GM19035 (cell line): ENCODE measurements at regions not wholly inside any gene's neighbourhood (a gene's known extent, or its start where the extent isn't known, plus 50 kb on each side); places are given as distances from the start of the nearest gene placed in this dataset.
"Not testable (repeated sequence)": the region's sequence is repeated elsewhere in the genome, so short reads cannot be mapped to it uniquely, and the experiment has no call there.

Experiments
- ATAC-seq: cut with Tn5 transposase; IDR thresholded peaks from one replicate; pipeline ENCODE4 v1.9.1; 2021; ENCODE audit not compliant: unreplicated experiment

DNA sequence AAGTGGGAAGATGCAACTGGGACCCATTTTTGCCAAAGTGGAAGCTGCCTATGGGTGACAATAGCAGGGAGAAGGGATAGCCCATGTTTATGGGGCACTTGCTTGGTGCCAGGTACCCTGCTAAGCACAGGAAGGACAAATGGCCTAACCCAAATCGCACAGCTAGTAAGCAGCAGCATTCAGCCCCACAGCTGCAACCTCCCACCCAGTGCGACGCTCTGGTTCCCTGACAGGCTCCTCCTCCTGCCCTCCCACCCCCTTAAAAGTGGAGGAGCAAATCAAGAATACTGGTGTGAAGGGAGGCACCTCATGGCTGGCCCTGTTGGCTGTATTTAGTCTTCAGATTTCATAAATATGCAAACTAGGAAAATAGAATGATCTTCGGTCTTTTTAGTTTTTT is 76.2 kb downstream of the RIN2 start:
- ATAC-seq = no peak

DNA sequence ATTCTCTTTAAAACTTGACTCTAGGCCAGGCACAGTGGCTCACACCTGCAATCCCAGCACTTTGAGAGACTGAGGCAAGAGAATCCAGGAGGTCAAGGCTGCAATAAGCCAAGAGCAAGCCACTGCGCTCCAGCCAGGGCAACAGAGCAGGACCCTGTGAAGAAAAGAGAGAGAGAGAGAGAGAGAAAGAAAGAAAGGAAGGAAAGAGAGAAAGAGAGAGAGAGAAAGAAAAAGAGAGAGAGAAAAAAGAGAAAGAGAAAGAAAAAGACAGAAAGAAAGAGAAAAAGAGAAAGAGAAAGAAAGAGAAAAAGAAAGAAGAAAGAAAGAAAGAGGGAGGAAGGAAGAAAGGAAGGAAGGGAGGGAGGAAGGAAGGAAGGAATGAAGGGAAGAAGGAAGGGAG is 76.7 kb downstream of the RIN2 start:
- no peak for ATAC-seq

DNA sequence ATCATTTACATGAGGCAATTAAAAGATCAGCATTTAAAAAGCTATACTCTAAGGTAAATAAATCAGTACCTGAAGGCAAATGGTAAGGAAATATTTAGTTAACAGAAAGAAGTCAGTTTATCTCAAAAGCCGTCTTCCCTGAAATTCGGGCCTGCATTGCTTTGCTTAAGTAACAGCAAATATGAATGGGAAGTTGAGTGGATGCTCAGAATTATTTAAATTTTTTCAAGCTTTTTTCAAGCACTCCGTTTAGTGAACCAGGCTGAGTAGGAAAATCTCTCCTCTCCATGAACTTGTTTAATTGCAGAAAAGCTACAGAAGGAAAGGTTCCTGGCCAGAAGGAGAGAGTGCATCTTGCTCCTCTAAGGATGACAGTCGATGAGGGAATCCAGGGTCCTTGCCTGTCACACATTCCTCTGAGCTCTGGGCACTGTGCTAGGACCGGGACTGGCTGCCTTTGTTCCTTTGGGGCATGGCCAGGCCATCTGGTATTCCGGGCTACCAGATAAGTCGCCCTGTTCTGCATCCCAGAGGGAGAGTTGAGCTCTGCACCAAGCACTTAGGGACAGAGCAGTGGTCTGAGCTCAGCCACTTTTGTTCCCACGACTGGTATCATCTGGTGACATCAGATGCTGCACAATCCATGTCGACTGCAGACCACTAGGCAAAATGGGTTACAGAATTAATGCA is 77.6 kb downstream of the RIN2 start:
- no peak for ATAC-seq

DNA sequence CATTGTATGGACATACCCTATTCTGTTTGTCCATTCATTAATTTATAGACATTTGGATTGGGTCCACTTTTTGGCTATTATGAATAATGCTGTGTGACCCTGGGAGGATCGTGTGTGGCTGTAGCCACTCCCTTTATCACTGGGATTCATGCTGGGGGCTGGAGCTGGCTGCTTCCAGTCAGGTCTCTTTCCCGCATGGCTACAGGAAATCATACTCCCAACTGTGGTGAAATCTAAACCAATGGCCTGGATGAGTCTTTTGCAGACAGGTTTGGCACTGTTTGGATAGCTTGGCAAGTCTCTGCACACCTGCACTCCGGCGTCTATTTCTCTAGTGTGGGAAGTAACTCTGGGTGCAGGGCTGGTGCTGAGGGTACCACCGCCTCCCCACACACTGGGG is 80.4 kb downstream of the RIN2 start:
- no peak for ATAC-seq

DNA sequence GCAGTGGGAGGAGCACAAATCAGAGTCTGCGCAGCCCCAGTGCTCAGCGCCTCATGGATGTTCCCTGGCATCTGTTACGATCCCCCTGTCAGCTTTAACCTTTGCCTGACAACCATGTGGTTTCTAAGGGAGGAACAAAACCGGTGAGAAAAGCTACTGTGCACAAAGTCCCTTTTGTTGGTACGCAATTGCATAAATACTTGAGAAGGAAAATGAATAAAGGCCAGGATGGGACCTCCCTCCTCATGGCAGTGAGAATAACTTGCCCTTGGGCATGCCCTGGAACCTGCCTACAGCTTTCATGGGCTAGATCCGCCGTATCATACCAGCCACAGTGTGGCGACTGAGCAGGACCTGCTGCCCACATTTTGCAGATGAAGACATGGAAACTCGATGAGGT is 81.0 kb downstream of the RIN2 start:
- ATAC-seq = no peak

DNA sequence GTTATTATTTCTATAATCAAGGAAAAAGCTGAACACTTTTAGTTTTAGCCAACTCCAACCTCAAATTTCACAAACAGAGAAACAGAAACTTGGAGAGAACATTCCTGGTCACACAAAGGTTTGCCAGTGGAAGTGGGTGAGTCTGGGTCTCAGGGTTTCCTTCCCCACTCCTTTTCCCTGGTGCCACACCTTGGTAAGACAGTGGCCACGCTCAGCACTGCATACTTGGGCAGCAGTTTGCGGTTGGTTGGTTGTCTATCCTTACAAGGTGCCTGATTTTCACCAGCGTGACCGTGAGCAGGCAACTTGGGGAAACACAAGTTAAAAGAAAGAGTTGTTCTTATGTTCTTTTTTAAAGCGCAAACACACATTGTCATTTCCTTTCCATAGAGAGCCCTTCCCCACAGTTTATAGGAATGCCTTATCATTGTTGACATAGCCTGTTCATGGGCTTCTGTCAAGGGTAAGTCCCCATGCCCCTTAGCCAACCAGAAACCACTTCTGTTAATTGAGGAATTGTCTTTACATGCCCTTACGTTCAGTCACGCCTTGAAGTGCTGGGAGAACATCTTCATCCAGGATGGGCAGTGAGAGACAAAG is 82.2 kb downstream of the RIN2 start:
- no peak for ATAC-seq

DNA sequence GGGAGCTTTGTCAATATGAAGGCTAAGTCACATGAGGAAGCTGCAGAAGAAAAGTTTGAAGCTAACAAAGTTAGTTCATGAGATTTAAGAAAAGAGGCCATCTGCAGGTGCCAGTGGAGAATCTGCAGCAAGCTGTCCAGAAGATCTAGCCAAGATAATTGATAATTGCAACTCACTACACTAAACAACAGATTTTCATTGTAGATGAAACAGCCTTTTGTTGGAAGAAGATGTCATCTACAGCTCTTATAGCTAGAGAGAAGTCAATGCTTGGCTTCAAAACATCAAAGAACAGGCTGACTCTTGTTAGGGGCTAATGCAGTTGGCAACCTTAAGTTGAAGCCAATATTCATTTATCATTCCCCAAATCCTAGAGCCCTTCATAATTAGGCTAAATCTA is 83.7 kb downstream of the RIN2 start:
- no peak for ATAC-seq

DNA sequence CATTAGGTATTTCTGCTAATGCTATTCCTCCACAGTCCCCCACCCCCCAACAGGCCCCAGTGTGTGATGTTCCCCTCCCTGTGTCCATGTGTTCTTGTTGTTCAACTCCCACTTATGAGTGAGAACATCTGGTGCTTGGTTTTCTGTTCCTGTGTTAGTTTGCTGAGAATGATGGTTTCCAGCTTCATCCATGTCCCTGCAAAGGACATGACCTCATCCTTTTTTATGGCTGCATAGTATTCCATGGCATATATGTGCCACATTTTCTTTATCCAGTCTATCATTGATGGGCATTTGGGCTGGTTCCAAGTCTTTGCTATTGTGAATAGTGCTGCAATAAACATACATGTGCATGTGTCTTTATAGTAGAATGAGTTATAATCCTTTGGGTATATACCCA is 86.8 kb downstream of the RIN2 start:
- ATAC-seq = not testable (repeated sequence)

DNA sequence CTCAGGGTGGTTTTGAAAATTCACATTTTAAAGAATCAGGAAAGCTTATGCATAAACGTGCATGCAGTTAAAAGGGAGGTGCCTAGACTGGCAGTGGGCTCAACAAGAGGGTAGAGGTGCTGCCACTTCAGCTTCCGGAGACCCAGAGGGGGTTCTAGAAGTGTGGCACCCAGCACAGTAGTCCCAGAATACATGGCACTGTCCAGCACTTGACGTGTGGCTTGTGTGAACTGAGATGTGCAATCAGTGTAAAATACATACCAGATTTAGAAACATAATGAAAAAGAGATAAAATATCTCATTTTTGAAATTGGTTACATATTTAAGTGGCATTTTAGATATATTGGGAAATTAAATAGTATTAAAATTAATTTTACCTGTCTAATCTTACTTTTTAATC is 89.3 kb downstream of the RIN2 start:
- no peak for ATAC-seq

DNA sequence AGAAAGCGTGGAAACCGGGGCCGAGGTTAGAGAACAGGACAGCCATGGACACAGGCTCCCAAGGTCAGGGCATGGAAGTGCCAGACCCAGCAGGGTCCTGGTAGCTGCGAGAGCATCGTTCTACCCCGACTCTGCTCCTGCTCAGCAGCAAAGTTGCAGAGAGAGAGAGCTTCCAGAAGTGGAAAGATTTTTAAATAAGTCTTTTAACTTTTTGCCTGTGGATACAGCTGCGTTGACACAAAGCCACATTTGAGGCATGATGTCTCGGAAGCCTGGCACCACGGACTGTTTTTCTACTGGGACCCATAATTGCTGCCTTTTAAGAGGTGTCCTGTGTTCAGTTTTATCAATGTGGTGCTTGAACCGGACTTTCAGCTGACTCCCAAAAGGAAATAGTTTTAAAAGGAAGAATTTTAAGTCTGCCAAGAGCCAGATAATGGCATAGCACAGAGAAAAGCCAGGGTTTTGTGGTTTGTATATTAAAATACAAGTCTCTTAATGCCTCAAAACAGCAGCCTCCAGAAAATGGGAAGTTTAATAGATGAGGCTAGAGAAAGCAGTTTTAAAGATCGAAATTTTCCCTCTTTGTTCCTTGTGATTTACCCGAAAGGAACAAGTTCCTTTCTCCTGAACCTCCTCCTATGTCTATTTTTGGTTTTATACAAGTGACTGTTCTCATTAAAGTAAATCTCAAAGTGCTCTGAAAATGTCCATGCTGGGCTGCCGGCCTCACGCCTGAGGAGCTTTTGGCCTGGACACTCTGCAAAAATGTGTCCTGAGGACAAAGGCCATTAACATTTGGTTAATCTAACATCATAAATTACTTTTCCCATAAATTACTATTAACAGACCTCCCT is 91.5 kb downstream of the RIN2 start:
- no peak for ATAC-seq

DNA sequence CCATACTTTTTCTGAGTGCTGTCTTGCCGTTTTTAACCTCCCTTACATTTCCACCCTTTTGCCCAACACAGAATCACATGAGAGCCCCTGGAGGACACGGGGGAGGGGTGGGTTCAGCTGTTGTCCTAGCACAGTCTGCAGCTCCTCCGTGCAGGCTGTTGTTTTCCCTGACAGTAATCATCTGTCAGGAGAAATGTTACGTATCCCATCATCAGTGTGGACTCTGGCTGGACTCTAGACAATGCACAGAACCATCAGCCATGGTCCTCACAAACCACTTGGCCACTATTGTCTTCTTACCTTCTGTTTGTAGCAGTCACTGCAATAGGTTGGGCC is 92.1 kb downstream of the RIN2 start:
- no peak for ATAC-seq

DNA sequence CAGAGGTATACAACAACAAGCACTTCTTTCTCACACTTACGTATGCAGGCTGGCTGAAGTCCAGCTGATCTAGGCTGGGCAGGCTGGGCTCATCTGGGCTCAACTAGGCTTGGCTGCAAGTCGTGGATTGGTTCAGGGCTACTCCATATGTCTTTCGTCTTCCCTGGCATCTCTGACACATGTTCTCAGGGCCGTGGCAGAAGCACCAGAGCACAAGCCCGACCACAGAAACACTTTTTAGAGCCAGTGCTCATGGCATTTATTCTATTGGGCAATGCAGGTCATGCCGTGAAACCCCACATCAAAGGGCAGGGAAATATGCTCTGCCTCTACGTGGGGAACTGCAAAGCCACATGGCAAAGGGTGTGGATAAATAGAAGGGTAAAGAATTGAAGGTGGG is 93.8 kb downstream of the RIN2 start:
- no peak for ATAC-seq

DNA sequence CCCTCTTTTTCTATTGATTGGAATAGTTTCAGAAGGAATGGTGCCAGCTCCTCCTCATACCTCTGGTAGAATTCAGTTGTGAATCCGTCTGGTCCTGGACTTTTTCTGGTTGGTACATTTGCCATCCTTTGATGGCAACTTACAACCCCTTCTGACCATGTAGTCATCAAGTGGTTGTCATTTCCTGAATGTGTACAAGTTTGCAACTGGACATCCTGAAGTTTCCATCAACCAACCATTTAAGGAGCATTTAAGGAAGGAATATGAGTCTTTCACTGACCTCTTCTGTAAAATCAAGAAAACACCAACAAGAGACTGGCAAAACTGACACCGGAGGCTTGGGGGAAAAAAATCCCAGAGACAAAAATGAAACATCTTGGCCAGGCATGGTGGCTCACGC is 97.4 kb downstream of the RIN2 start:
- ATAC-seq = no peak

DNA sequence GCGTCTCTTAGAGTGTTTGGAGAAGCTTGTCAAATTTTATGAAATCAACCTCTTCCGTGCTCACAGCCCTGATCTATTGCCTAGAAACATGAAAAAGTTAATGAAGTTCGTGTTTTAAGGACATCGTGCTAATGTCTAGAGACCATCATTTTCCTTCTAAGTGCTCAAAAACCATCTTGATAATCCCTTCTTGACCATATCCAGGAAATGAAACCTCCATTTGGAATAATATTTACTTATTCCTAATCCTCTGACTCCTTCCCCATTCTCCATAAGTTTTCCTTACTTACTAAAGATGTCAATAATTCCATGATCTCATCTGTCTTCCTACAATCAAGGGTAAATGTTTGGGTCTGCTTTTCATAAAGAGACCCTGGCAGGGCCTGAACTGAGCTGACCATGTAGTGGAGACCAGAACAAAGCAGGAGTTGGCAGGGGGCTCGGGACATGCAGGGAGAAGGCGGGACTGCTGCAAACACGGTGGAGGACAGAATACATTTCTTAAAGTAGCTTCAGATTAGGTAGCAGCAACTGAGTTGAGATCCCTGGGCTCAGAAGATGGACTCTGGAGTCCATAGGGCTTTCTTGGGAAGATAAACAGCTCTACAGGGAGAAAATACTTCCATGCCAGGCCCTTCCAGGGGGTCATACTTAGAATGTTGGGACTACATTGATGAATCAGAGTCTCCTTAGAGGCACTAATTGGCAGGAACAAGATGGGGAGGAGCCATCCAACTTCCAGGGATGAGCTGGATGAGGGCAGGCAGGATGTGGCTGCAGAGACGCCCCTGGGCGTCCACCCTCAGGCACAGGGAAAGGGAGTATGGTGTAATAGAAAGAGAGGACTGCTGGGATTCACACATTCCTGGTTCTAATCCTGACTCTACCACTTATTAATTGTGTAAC is 100.7 kb downstream of the RIN2 start:
- no peak for ATAC-seq

DNA sequence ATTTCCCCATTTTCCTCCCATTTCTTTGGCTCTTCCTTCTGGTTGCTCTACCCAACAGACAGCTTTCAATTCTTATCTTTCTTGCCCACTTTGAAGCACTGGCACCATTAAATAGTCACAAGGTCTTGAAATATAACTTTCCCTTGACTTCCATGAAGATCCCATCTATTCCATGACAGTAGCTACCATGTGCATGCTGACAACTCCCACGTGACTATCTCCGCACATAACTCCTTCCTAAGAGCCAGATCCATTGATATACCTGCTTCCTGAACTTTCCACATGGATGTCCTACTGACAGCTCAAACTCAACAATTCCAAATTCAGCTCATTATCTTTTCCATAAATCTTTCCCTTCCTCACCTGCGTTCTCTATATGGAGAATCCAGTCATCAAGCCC is 101.4 kb downstream of the RIN2 start:
- ATAC-seq = no peak

DNA sequence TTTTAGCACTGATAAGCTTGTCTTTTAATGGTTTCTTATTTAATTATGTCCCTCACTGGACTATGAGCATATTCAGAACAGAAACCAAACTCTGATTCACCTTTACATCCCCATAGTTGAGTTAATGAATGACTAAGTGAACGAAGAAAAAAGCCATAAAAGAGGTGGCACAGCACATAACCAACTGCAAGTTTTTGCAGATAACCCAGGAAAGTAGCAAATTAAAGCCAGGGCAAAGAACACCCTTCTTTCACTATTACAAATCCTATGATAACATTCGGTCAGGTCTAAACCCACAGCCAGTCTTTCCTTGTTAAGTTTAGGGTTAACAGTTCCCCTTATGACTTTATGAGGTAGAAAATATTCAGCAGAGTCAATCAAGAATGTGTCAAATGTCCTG is 102.7 kb downstream of the RIN2 start:
- ATAC-seq = no peak

DNA sequence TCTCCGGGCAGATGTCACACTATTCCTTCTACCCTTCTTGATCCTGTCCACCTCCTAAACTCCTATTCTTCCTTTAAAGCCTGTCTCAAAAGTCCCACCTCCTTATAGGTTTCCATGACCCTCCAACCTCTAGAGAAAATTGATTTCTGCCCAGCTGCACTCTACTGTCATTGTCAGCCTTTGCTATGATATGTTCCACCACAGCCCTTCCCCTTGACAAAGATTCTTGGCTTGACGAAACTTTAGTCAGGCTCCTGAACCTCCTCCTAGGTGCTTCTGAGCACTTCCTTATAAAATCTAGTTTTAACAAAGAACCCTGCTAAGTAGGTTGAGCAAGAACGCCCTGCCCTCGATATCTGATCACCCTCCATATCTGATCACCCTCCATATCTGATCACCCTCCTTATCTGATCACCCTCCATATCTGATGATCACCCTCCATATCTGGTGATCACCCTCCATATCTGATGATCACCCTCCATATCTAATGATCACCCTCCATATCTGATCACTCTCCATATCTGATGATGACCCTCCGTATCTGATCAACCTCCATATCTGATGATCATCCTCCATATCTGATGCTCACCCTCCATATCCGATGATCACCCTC is 103.2 kb downstream of the RIN2 start:
- no peak for ATAC-seq

DNA sequence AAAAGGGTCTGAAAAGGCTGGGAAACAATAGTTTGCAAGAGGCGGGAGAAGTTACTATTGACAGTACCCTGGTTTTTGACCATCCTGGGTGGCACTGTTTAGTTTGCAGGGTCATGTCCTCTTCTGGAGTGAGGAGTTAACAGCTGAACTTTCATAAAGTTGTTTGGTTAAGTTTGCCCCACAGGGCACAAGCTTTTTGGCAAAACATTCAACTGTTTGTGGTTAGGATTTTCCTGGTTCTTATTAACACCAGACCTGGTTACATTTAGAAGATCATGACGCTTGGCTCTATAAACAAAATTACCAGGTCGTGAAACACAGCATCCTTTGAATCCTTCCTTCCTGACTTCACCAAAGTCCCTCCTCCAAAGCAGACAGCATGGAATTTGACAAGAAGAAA is 106.1 kb downstream of the RIN2 start:
- ATAC-seq = no peak

DNA sequence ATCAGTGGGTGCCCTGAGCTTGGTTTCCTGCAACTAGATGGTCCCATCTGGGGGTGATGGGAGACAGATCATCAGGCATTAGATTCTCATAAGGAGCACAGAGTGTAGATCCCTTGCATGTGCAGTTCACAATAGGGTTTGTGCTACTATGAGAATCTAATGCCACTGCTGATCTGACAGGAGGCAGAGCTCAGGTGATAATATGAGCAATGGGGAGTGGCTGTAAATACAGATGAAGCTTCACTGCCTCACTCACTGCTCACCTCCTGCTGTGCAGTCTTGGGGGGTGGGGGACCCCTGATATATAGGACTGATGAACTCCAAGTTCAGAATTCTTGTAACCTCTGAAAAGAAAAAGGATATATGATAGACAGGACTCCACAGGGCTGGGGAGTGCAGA is 108.0 kb downstream of the RIN2 start:
- ATAC-seq = no peak

DNA sequence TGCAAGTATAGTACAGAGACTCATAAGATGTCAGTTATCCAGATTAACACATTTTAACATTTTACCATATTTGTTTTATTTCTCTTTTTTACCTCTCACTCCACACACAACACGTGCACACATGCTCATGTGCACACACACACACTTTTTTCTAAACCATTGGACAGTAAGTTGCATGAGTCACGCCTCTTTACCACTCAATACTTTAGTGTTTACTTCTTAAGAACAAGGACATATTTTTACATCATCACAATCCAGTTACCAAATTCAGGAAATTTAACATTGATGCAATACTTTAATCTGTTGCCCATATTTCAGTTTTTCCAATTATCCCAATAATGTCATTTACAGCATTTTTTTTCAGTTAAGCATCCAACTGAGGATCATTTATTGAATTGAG is 109.0 kb downstream of the RIN2 start:
- no peak for ATAC-seq

DNA sequence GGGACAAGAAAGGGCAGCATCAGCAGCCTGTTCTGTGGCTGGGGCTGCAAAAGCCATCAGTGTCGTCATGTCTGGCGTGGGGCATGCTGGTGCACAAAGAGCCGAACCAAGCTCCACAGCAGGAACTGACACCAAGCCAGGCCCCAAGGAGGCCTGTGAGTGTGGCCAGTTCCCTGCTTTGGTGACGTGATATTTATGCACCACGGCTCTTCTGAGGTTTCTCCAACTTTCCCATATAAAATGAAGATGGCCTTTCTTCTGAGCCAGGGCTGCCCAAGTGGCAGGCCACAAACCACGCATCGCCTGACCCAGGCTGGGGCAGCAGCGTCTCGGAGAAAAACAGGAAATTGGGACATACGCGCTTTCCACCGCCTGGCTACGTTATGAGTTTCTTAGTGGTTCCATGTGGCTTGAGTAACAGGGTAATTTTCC is 109.9 kb downstream of the RIN2 start:
- no peak for ATAC-seq
